ENCODE measurements at regions not wholly inside any gene's neighbourhood (a gene's known extent, or its start where the extent isn't known, plus 50 kb on each side); places are given as distances from the start of the nearest gene placed in this dataset.

DNA sequence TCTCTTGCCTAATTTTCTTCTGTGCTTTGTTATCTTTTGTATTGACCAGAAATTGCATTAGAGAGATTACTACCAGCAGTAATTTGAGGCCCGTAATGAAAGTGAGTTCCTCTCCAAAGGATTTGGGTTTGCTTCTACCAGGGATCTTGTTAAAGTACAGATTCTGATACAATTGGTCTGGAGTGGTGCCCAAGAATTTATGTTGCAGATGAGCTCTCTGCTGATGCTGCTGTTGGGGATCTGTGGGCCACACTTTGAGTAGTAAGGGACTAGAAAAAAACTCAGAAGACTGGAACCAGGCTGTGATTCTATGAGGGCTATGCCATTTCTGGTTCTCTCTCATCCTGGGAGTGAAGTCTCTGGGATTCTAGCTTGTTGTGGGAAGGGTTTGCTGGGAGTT, 192.2 kb downstream of the SEC61B start:
- TF ChIP-seq, protein P1, sequence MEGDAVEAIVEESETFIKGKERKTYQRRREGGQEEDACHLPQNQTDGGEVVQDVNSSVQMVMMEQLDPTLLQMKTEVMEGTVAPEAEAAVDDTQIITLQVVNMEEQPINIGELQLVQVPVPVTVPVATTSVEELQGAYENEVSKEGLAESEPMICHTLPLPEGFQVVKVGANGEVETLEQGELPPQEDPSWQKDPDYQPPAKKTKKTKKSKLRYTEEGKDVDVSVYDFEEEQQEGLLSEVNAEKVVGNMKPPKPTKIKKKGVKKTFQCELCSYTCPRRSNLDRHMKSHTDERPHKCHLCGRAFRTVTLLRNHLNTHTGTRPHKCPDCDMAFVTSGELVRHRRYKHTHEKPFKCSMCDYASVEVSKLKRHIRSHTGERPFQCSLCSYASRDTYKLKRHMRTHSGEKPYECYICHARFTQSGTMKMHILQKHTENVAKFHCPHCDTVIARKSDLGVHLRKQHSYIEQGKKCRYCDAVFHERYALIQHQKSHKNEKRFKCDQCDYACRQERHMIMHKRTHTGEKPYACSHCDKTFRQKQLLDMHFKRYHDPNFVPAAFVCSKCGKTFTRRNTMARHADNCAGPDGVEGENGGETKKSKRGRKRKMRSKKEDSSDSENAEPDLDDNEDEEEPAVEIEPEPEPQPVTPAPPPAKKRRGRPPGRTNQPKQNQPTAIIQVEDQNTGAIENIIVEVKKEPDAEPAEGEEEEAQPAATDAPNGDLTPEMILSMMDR (conservative IDR thresholded peaks at IDR 0.05; ENCODE audit: low read length), result no peak
- no peak for TF ChIP-seq EZH2phosphoT487 (IDR thresholded peaks at IDR 0.05; ENCODE audit: borderline replicate concordance)
